ENCODE measurements at regions not wholly inside any gene's neighbourhood (a gene's known extent, or its start where the extent isn't known, plus 50 kb on each side); places are given as distances from the start of the nearest gene placed in this dataset.

DNA sequence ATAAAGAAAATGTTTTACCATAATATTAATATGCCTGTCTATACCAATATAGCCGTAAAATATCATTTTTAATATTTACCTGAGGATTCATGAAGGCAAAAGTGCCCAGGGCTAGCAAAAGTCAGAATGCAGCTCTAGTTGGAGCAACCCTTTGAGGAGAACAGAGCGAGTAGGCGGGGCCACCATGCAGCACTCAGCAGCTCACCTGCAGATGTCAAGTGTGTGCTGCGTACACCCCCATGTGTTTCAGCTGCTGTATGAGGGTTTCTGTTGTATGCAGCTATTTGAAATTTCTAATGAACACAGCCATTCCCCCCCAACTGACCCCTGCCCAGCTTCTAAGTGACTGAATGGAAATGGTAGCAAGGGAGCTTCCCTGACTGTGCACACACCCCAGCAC, 508.0 kb downstream of the QKI start:
- TF ChIP-seq, protein P1, sequence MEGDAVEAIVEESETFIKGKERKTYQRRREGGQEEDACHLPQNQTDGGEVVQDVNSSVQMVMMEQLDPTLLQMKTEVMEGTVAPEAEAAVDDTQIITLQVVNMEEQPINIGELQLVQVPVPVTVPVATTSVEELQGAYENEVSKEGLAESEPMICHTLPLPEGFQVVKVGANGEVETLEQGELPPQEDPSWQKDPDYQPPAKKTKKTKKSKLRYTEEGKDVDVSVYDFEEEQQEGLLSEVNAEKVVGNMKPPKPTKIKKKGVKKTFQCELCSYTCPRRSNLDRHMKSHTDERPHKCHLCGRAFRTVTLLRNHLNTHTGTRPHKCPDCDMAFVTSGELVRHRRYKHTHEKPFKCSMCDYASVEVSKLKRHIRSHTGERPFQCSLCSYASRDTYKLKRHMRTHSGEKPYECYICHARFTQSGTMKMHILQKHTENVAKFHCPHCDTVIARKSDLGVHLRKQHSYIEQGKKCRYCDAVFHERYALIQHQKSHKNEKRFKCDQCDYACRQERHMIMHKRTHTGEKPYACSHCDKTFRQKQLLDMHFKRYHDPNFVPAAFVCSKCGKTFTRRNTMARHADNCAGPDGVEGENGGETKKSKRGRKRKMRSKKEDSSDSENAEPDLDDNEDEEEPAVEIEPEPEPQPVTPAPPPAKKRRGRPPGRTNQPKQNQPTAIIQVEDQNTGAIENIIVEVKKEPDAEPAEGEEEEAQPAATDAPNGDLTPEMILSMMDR (IDR thresholded peaks at IDR 0.05), result no peak
- TF ChIP-seq POLR2A (IDR thresholded peaks at IDR 0.05) (no peak), EP300 (IDR thresholded peaks at IDR 0.05; ENCODE audit: low read depth) (no peak), POLR2AphosphoS5 (IDR thresholded peaks at IDR 0.05) (no peak)
